ENCODE measurements at regions not wholly inside any gene's neighbourhood (a gene's known extent, or its start where the extent isn't known, plus 50 kb on each side); places are given as distances from the start of the nearest gene placed in this dataset.

DNA sequence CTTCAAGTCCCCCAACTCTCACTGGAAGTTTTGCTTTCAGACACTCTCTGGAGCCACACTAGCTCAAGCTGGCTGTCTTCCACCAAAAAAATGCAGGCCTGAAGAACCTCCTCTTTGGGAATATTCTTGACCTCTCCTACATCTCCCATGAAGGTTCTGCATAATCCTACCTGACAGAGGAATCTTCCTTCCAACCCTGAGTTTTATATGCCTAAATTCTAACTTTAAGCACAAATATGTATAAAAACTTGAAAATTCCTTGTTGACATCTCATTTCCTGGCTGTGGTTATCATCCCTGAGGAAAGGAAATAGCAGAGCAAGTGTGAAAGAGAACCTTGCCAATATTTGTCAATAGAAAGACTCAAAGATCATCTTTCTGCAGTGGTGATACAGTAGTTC, 249.0 kb downstream of the LPIN1 start:
- BruUV-seq (replicated peaks) = no TSS peak
- in situ Hi-C loops (cut with HindIII; ENCODE audit: low pct_unique_long_range_greater_than_20kb, low sequenced_read_pairs) = no loop called here
- Histone ChIP-seq H3K27ac (ENCODE audit: low read length) (no peak overlapping the region), H3K9me3 (ENCODE audit: control insufficient read depth, insufficient read depth, low read depth, low read length) (0 out of 2 replicates have a peak, but pooled peaks cover 2% of the 10 kb centered on the region), H3K4me1 (ENCODE audit: control insufficient read depth, insufficient read depth, low read length) (no peaks in the 10 kb centered on the region), H3K27me3 (ENCODE audit: control insufficient read depth, insufficient read depth, low read length) (no peaks in the 10 kb centered on the region), H3K4me3 (ENCODE audit: low read depth in 2 of 2, low read length in 2 of 2) (no peak overlapping the region), H3K36me3 (ENCODE audit: control insufficient read depth, insufficient read depth, low read length) (no peaks in the 10 kb centered on the region)
- CTCF ChIA-PET = no interaction called here
- DNase-seq (ENCODE audit: low read depth, low spot score) = no peak
- intact Hi-C loops (cut with micrococcal nuclease; ENCODE audit: unreplicated experiment) = no loop called here
- ATAC-seq = no peak
- TF ChIP-seq TCF7L2 (IDR thresholded peaks at IDR 0.05; ENCODE audit: low read depth, low read length) (no peak), SIN3A (IDR thresholded peaks at IDR 0.05; ENCODE audit: borderline replicate concordance, insufficient read depth, low read depth, low read length) (no peak), POLR2AphosphoS5 (IDR thresholded peaks at IDR 0.05; ENCODE audit: low read depth, low read length) (no peak)
- TF ChIP-seq, protein P1, sequence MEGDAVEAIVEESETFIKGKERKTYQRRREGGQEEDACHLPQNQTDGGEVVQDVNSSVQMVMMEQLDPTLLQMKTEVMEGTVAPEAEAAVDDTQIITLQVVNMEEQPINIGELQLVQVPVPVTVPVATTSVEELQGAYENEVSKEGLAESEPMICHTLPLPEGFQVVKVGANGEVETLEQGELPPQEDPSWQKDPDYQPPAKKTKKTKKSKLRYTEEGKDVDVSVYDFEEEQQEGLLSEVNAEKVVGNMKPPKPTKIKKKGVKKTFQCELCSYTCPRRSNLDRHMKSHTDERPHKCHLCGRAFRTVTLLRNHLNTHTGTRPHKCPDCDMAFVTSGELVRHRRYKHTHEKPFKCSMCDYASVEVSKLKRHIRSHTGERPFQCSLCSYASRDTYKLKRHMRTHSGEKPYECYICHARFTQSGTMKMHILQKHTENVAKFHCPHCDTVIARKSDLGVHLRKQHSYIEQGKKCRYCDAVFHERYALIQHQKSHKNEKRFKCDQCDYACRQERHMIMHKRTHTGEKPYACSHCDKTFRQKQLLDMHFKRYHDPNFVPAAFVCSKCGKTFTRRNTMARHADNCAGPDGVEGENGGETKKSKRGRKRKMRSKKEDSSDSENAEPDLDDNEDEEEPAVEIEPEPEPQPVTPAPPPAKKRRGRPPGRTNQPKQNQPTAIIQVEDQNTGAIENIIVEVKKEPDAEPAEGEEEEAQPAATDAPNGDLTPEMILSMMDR (IDR thresholded peaks at IDR 0.05) = no peak
- TF ChIP-seq, protein P2, sequence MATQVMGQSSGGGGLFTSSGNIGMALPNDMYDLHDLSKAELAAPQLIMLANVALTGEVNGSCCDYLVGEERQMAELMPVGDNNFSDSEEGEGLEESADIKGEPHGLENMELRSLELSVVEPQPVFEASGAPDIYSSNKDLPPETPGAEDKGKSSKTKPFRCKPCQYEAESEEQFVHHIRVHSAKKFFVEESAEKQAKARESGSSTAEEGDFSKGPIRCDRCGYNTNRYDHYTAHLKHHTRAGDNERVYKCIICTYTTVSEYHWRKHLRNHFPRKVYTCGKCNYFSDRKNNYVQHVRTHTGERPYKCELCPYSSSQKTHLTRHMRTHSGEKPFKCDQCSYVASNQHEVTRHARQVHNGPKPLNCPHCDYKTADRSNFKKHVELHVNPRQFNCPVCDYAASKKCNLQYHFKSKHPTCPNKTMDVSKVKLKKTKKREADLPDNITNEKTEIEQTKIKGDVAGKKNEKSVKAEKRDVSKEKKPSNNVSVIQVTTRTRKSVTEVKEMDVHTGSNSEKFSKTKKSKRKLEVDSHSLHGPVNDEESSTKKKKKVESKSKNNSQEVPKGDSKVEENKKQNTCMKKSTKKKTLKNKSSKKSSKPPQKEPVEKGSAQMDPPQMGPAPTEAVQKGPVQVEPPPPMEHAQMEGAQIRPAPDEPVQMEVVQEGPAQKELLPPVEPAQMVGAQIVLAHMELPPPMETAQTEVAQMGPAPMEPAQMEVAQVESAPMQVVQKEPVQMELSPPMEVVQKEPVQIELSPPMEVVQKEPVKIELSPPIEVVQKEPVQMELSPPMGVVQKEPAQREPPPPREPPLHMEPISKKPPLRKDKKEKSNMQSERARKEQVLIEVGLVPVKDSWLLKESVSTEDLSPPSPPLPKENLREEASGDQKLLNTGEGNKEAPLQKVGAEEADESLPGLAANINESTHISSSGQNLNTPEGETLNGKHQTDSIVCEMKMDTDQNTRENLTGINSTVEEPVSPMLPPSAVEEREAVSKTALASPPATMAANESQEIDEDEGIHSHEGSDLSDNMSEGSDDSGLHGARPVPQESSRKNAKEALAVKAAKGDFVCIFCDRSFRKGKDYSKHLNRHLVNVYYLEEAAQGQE (IDR thresholded peaks at IDR 0.05; ENCODE audit: insufficient read depth in 1 of 2, low read depth in 2 of 2, low read length in 1 of 2) = no peak
- POLR2A ChIA-PET = no interaction called here

DNA sequence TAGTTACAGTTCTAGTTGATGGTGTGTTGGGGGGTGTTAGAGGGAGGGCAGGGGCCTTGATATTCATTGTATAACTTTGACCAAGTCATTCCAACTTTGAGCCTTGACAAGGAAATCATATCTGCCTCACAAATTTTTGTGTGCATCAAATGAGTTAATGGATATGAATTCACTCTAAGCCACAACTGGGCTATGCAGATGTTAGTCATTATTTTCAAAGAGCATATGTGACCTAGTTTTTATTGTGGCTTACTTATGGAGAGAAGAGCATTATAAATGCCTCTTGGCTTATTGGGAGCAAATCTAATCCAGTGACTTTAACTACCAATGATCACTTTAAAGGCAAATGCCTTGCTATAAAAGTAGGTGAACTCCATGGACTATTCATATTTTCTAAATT, 250.2 kb downstream of the LPIN1 start:
- H3K4me3 ChIP-seq (ENCODE audit: low read depth in 2 of 2, low read length in 2 of 2) = no peak overlapping the region
- no peaks in the 10 kb centered on the region for H3K27me3 ChIP-seq (ENCODE audit: control insufficient read depth, insufficient read depth, low read length)
- no peaks in the 10 kb centered on the region for H3K36me3 ChIP-seq (ENCODE audit: control insufficient read depth, insufficient read depth, low read length)
- H3K4me1 ChIP-seq (ENCODE audit: control insufficient read depth, insufficient read depth, low read length) = no peaks in the 10 kb centered on the region
- ATAC-seq (no peak), DNase-seq (ENCODE audit: low read depth, low spot score) (no peak)
- TF ChIP-seq, protein P1 (IDR thresholded peaks at IDR 0.05) = no peak
- TF ChIP-seq, protein P2 (IDR thresholded peaks at IDR 0.05; ENCODE audit: insufficient read depth in 1 of 2, low read depth in 2 of 2, low read length in 1 of 2) = no peak
- TF ChIP-seq POLR2AphosphoS5 (IDR thresholded peaks at IDR 0.05; ENCODE audit: low read depth, low read length) (no peak), SIN3A (IDR thresholded peaks at IDR 0.05; ENCODE audit: borderline replicate concordance, insufficient read depth, low read depth, low read length) (no peak), TCF7L2 (IDR thresholded peaks at IDR 0.05; ENCODE audit: low read depth, low read length) (no peak)
- 0 out of 2 replicates have a peak, but pooled peaks cover 2% of the 10 kb centered on the region for H3K9me3 ChIP-seq (ENCODE audit: control insufficient read depth, insufficient read depth, low read depth, low read length)
- intact Hi-C loops (cut with micrococcal nuclease; ENCODE audit: unreplicated experiment) = no loop called here
- ChIA-PET POLR2A (no interaction called here), CTCF (no interaction called here)
- H3K27ac ChIP-seq (ENCODE audit: low read length) = no peak overlapping the region
- in situ Hi-C loops (cut with HindIII; ENCODE audit: low pct_unique_long_range_greater_than_20kb, low sequenced_read_pairs) = no loop called here
- BruUV-seq (replicated peaks) = no TSS peak

All from Panc1 (cell line).